Muscle layer of duodenum (tissue), 2 donors: ENCODE measurements at regions not wholly inside any gene's neighbourhood (a gene's known extent, or its start where the extent isn't known, plus 50 kb on each side); places are given as distances from the start of the nearest gene placed in this dataset.
A peak's percentile ranks its signal among the peaks of the same experiment; 100 is the strongest.

ENCODE experiments used
- H3K27ac ChIP-seq: one replicate; pipeline ENCODE4 v1.7.0; 2013; ENCODE audit warnings: mild to moderate bottlenecking, low read length
- H3K27me3 ChIP-seq: one replicate; pipeline ENCODE4 v1.7.0; 2013; ENCODE audit warnings: low read depth, mild to moderate bottlenecking, control low read depth, low read length
- H3K36me3 ChIP-seq, 2 donors: one replicate each; pipeline ENCODE4 v1.7.0; 2013; ENCODE audit warnings: low read length in 2 of 2, control low read depth in 1 of 2, mild to moderate bottlenecking in 1 of 2; ENCODE audit not compliant: insufficient read depth in 2 of 2, control insufficient read depth in 1 of 2
- H3K4me1 ChIP-seq, 2 donors: one replicate each; pipeline ENCODE4 v1.7.0; 2013; ENCODE audit warnings: low read length in 2 of 2, mild to moderate bottlenecking in 2 of 2, control low read depth in 1 of 2, moderate library complexity in 1 of 2; ENCODE audit not compliant: insufficient read depth in 2 of 2, control insufficient read depth in 1 of 2
- H3K4me3 ChIP-seq, 2 donors: one replicate each; pipeline ENCODE4 v1.7.0; 2013; ENCODE audit warnings: low read length in 2 of 2, low read depth in 1 of 2, mild to moderate bottlenecking in 1 of 2
- H3K9me3 ChIP-seq, 2 donors: one replicate each; pipeline ENCODE4 v1.7.0; 2013; ENCODE audit warnings: low read length in 2 of 2, control low read depth in 1 of 2, mild to moderate bottlenecking in 1 of 2; ENCODE audit not compliant: control insufficient read depth in 1 of 2
- donor health status: healthy.

DNA sequence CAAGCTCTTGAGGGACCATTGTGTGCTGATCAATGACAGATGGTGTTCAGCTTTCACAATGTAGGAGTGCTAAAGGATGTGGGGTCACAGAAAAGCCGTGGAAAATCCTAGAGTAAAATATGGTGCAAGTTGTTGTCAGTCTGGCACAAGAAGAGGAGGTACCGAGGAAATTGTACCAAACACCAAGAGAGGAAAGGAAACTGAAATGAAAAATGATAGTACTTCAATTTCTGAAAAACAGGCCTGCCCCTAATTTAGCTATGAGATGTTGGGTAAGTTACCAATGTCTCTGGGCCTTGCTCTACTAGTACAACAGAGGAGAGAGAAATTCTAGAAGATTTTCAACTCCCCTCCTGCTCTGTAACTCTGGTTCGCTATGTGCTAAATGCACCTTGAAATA is 78.8 kb upstream of the PELI1 start:
- Histone ChIP-seq H3K4me3 (no peak overlapping the region), H3K9me3 (no peaks in the 10 kb centered on the region), H3K36me3 (no peaks in the 10 kb centered on the region), H3K4me1 (peaks cover 17 to 46% of the 10 kb centered on the region in 2 donors), H3K27ac (peak overlapping the region; percentile 12), H3K27me3 (no peaks in the 10 kb centered on the region)

DNA sequence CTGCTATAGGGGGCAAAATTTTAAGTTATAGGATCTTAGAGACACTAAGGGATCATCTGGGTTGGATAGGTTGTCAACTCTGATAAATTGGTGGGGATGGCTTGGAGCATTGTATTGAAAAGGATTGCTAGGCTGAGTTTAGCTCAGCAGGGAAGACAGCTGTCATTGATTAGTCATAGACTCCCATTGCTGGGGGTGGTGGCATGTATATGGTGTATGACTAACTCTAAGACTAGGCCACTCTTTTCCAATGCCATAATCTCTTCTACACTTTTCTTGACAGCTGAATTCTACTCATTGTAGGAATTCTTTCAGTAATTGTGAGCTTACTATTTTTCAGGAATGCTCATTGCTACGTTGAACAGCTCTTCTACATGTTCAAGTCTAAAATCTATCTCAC is 81.3 kb upstream of the PELI1 start:
- Histone ChIP-seq H3K4me1 (peaks cover 16 to 58% of the 10 kb centered on the region in 2 donors), H3K27me3 (no peaks in the 10 kb centered on the region)

DNA sequence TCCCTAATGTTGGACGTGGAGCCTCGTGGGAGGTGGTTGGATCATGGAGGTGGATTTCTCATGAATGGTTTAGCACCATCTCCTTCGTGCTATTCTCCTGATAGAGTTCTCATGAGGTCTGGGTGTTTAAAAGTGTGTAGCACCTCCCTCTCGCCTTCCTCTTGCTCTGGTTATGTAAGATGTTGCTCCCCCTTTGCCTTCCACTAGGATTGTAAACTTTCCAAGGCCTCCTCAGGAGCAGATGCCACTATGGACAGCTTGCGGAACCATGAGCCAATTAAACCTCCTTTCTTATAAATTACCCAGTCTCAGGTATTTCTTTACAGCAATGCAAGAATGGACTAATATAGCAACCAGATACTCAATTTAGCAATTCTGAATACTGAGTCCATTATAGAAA is 82.4 kb upstream of the PELI1 start:
- Histone ChIP-seq H3K4me3 (no peak overlapping the region), H3K27me3 (no peaks in the 10 kb centered on the region), H3K4me1 (peaks cover 10 to 47% of the 10 kb centered on the region in 2 donors), H3K9me3 (no peaks in the 10 kb centered on the region), H3K36me3 (no peaks in the 10 kb centered on the region), H3K27ac (no peak overlapping the region)

More for the DNA sequence above, 81.3 kb upstream of the PELI1 start:
- Histone ChIP-seq H3K36me3 (no peaks in the 10 kb centered on the region), H3K9me3 (no peaks in the 10 kb centered on the region), H3K4me3 (no peak overlapping the region), H3K27ac (no peak overlapping the region)

DNA sequence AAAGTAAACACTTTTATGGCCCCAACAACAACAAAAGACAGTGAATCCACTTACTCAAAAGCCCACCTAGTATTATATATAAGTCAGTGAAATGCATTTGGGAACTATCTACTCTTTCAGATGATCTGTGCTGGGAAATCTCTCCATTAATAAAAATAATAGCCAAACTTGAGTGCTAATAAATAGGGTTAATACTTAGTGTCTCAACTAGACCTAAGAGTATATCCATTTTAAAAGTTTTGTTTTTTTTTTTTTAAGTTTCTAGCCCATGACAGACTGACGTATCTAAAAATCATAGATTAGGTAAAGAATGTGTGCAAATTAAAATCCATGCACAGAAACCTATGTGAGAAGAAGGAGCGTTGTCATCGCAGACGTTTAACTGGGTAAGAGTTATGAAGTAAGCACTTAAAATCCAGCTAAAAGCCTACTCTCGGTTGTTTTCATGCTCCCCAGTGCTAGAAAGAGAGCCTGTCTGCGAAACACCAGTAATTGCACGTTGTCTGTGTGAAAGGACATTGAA is 83.4 kb upstream of the PELI1 start:
- Histone ChIP-seq H3K27me3 (no peaks in the 10 kb centered on the region), H3K4me3 (peak overlapping the region; percentile 66 to 70), H3K27ac (peak overlapping the region; percentile 81)

DNA sequence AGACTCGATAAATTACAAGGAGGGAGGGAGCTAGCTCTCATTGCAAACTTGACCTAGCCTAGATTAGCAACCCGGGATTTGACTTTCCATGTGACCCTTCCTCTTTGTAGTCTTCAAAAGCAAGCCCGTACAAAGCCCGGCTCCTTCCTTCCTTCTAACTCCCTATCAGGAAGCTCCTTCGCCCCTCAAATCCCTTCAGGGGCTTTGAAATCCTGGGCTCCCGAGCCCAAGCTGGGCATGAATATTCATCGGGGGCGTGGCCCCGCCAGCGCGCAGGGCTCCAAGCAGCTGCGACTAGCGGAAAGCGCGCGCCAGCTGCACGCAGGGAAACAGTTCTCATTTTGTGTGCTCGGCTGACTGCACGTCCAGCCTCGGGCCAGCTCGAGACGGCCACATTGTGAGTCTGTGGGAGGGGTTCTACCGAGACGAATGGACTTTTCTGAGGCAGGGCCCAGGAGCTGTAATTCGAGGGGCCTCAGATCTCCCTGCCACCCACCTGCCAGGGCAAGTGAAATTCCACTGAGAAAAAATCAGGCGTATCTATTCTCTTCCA is 84.0 kb upstream of the PELI1 start:
- peak overlapping the region; percentile 81 for H3K27ac ChIP-seq
- H3K9me3 ChIP-seq: no peaks in the 10 kb centered on the region
- no peaks in the 10 kb centered on the region for H3K36me3 ChIP-seq

More for the DNA sequence above, 83.4 kb upstream of the PELI1 start:
- peaks cover 6 to 36% of the 10 kb centered on the region in 2 donors for H3K4me1 ChIP-seq
- H3K9me3 ChIP-seq: no peaks in the 10 kb centered on the region
- no peaks in the 10 kb centered on the region for H3K36me3 ChIP-seq

DNA sequence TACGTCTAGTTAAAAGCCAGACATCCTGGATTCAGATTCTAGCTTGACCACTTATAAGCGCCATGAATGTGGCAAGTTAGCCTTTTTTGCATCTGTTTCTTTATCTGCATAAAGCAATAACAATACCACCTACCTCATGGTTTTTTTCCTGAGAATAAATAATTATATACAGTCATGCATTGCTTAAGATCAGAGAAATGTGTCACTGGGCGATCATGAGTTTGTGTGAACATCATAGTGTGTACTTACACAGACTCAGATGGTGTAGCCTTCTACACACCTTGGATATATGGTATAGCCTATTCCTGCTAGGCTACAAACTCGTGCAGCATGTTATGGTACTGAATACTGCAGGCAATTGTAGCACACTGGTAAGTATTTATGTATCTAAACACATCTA is 84.7 kb upstream of the PELI1 start:
- Histone ChIP-seq H3K36me3 (no peaks in the 10 kb centered on the region), H3K4me1 (peaks cover 6 to 39% of the 10 kb centered on the region in 2 donors), H3K4me3 (peak overlapping the region; percentile 66 to 70), H3K27ac (peak overlapping the region; percentile 81), H3K9me3 (no peaks in the 10 kb centered on the region), H3K27me3 (no peaks in the 10 kb centered on the region)

More for the DNA sequence above, 84.0 kb upstream of the PELI1 start:
- no peaks in the 10 kb centered on the region for H3K27me3 ChIP-seq
- peaks cover 6 to 35% of the 10 kb centered on the region in 2 donors for H3K4me1 ChIP-seq
- peak overlapping the region; percentile 66 to 70 for H3K4me3 ChIP-seq

DNA sequence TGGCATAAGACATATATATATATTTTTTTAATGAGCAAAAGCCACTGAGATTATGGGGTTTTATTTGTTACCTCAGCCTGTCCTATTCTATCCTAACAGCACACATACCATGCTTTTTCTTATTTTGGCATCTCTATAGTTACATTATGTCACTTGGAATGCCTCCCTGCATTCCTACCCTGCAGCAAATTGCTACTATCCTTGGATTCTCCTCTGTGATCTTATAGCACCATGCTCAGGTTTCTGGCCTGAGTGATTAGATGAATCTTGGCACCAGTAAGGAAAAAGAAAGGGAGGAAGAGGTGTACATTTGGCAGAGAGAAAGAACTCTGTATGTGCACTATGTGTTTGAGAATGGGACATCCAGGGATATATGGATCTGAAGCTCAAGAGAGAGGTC is 86.3 kb upstream of the PELI1 start:
- H3K4me1 ChIP-seq: peaks cover 6 to 39% of the 10 kb centered on the region in 2 donors
- H3K27me3 ChIP-seq: no peaks in the 10 kb centered on the region
- no peaks in the 10 kb centered on the region for H3K9me3 ChIP-seq
- no peak overlapping the region for H3K4me3 ChIP-seq
- no peak overlapping the region for H3K27ac ChIP-seq
- no peaks in the 10 kb centered on the region for H3K36me3 ChIP-seq

DNA sequence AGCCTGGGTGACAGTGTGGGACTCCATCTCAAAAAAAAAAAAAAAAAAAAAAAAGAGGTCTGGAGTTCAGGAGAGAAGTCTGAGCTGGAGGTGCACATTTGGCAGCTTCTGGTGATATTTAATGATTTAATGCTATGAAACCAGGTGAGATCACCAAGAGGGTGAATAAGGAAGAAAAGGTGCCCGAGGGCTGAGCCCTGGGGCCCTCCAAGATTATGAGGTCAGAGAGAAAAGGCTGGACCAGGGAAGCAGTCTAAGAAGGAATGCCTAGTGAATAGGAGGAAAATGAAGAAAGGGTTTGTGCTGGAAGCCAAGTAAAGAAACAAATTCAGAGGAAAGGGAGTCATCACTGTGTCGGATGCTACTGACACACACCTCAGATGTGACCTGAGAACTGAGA is 88.0 kb upstream of the PELI1 start:
- Histone ChIP-seq H3K4me3 (no peak overlapping the region), H3K4me1 (peaks cover 6 to 35% of the 10 kb centered on the region in 2 donors), H3K27ac (no peak overlapping the region), H3K36me3 (no peaks in the 10 kb centered on the region), H3K27me3 (no peaks in the 10 kb centered on the region), H3K9me3 (no peaks in the 10 kb centered on the region)

DNA sequence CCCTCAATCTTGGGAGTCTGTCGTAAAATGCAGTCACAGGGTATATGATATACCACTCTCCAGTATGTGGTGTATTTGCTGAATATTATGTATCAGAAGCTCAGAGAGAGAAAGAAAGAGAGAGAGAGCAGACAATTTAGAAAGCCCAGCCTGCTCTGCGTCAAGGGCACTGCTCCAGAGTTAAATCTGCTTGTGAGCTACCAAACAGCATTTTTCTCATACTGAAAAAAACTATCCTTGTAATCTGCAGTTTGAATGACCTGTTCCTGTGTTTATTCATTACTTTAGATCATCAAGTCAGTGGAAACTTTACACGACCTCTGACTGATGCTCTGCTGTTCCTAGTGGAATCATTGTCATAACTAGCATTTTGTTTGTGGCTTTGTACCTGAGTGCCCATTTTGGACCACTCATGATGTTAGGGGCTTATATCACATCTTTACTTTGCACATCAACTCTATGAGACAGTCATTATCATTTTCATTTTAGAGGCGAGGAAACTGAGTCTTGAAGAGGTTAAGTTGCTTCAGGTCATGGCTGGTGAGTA is 89.2 kb upstream of the PELI1 start:
- no peaks in the 10 kb centered on the region for H3K9me3 ChIP-seq
- no peaks in the 10 kb centered on the region for H3K36me3 ChIP-seq
- peaks cover 6 to 30% of the 10 kb centered on the region in 2 donors for H3K4me1 ChIP-seq
- H3K27me3 ChIP-seq: no peaks in the 10 kb centered on the region
- no peak overlapping the region for H3K27ac ChIP-seq
- H3K4me3 ChIP-seq: no peak overlapping the region

DNA sequence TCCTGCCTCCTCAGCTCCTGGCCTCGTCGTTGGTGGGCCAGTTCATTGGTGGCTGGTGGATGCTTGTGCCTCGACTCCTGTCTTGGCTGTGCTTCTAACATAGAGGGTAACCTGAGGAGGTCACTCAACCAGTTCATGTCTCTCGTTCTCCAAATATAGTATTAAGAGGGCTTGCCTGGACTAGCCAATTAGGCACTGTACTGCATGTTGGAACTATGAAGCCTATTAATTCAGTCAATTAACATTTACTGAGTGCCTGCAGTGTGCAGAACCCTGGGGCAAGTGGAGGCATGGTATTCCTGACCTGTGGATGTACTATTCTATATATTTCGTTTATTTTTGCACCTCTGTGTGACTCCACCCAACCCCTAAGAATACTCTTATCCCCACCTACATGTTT is 89.9 kb upstream of the PELI1 start:
- Histone ChIP-seq H3K4me3 (no peak overlapping the region), H3K27ac (no peak overlapping the region), H3K27me3 (no peaks in the 10 kb centered on the region), H3K36me3 (no peaks in the 10 kb centered on the region), H3K4me1 (peaks cover under 1 to 23% of the 10 kb centered on the region in 2 donors), H3K9me3 (no peaks in the 10 kb centered on the region)

DNA sequence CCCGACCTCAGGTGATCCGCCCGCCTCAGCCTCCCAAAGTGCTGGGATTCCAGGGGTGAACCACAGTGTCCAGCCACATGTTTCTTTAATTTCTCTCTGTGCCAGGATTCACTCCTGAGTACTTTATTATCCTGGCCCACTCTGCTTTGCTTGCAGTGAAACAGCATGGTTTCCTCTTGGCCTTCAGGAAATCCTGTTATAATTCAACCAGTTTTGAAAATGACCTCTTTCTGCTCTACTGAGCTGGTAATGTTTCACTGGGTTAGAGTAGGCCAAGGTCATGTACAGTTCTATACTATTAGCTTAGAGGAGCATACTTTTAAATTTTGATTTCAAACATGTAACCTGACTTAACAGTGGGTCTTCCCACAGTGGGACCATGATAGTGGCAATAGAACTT is 90.6 kb upstream of the PELI1 start:
- Histone ChIP-seq H3K4me1 (peaks cover 0 to 18% of the 10 kb centered on the region in 2 donors), H3K9me3 (no peaks in the 10 kb centered on the region), H3K4me3 (no peak overlapping the region), H3K36me3 (no peaks in the 10 kb centered on the region), H3K27me3 (no peaks in the 10 kb centered on the region), H3K27ac (no peak overlapping the region)

DNA sequence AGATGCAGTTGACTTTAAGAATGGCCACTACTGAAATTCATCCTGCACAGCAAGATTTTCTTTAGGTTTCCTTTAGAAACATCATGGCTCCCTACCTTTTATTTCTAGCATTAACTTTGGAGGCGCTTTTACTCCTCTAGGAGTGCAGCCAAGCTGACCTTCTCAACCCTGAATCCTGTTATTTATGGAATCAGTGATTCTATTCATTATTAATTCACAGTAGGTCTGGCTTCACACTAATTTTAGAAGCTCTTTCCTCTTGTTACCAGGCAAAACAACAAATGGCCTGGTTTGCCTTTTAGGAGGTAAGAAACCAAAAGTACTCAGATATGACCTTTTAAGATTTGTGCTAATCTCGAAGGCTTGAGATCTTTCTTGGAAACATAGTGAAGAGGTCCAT is 93.0 kb upstream of the PELI1 start:
- Histone ChIP-seq H3K9me3 (no peaks in the 10 kb centered on the region), H3K4me3 (no peak overlapping the region), H3K4me1 (peaks cover 0 to 18% of the 10 kb centered on the region in 2 donors), H3K27me3 (no peaks in the 10 kb centered on the region), H3K36me3 (no peaks in the 10 kb centered on the region), H3K27ac (no peak overlapping the region)
